ENCODE measurements at regions not wholly inside any gene's neighbourhood (a gene's known extent, or its start where the extent isn't known, plus 50 kb on each side); places are given as distances from the start of the nearest gene placed in this dataset.

GRCh38 chr16:51374790-51375189, 223.7 kb upstream of the SALL1 start:
- no peaks in the 10 kb centered on the region for H3K27me3 ChIP-seq (ENCODE audit: insufficient read depth, low read length)
- H3K4me3 ChIP-seq (ENCODE audit: low read length), result no peak overlapping the region
- H3K9me3 ChIP-seq (ENCODE audit: insufficient read depth, low read depth, low read length), result no peaks in the 10 kb centered on the region
- H3K4me1 ChIP-seq (ENCODE audit: insufficient read depth, low read length), result no peaks in the 10 kb centered on the region
- no peak overlapping the region for H3K9ac ChIP-seq (ENCODE audit: low read depth, low read length)
- H3K27ac ChIP-seq (ENCODE audit: low read length), result no peak overlapping the region
- H3K36me3 ChIP-seq (ENCODE audit: insufficient read depth, low read depth, low read length), result no peaks in the 10 kb centered on the region

DNA sequence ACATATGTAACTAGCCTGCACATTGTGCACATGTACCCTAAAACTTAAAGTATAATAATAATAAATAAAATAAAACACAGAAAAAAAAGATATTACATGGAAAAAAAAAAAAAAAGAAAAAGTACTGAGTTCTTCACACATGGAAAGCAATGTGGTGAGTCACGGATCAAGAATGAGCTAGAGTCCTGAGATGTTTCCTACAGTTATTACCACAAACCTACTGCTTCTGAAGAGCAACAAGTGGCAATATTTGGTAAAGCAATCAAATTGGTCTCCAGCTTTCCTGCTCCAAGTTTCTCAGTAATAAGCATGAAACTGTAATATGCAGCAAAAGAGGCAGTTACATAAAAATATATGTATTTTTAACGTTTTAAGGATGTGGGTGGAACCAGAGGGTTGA, 223.3 kb upstream of the SALL1 start:
- no peaks in the 10 kb centered on the region for H3K36me3 ChIP-seq (ENCODE audit: insufficient read depth, low read depth, low read length)

DNA sequence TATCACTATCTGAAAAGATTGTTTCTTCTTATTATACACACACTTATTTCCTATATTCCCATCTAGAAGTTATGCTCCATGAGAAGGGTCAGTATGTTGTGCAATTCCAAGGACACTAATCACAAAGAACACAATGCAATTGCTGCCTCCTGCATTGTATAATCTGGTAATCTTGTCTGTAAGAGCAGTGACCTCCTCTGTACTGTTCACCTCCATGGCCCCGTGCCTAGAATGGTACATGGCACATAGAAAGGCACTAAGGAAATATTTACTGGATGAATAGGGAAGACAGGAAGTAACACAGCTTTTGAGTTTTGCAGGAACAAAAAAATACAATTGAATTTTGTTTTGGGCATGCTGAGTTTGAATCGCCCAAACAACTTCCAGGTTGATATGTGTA, 214.6 kb upstream of the SALL1 start:
- H3K9ac ChIP-seq (ENCODE audit: low read depth, low read length), result no peak overlapping the region
- no peaks in the 10 kb centered on the region; the same call in 1 of the 2 replicates for H3K27me3 ChIP-seq (ENCODE audit: insufficient read depth, low read length)
- H3K9me3 ChIP-seq (ENCODE audit: insufficient read depth, low read depth, low read length), result no peaks in the 10 kb centered on the region
- no peaks in the 10 kb centered on the region for H3K4me1 ChIP-seq (ENCODE audit: insufficient read depth, low read length)
- no peak overlapping the region for H3K4me3 ChIP-seq (ENCODE audit: low read length)
- no peaks in the 10 kb centered on the region for H3K36me3 ChIP-seq (ENCODE audit: insufficient read depth, low read depth, low read length)
- no peak overlapping the region for H3K27ac ChIP-seq (ENCODE audit: low read length)

More for the DNA sequence above, 223.3 kb upstream of the SALL1 start:
- no peak overlapping the region for H3K9ac ChIP-seq (ENCODE audit: low read depth, low read length)
- no peaks in the 10 kb centered on the region for H3K27me3 ChIP-seq (ENCODE audit: insufficient read depth, low read length)
- no peaks in the 10 kb centered on the region for H3K9me3 ChIP-seq (ENCODE audit: insufficient read depth, low read depth, low read length)
- H3K27ac ChIP-seq (ENCODE audit: low read length), result no peak overlapping the region
- H3K4me1 ChIP-seq (ENCODE audit: insufficient read depth, low read length), result no peaks in the 10 kb centered on the region
- H3K4me3 ChIP-seq (ENCODE audit: low read length), result no peak overlapping the region

DNA sequence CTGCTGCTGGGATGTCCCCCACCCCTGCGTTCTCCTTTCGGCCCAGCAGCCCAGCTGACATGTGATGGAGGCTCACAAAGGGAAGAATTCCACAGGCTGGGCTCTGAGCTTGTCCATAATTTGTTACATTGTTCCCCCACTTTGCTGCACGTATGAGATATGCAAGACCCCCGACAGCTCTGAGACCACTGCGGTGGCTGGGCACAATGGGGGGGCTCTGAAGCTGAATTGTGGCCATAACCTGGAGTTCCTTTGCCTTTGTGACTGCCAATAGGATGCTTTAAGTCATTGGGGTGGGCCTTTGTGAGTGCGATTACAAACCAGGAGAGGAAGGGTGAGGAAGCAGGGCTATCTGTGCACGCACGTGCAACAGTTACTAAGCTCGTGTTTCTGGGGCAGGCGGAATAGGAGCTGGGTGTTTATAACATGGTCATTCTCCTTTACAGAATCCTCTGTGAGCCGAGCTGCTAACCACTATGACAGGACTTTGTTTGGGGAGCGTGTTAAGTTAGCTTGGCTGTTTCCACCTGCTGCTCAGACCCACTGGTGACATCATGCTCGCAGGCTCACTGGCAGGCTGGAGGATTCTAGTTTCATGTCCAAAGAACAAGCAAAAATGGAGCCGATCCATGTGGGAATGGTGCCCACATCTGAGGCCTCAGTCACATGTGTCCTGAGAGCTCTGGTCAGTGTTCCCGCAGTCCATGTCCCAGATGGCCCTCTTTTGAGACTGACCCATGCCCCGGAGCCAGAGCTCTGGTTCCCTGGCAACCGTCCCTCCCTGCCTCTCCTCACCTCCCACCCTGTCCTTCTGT, 208.3 kb upstream of the SALL1 start:
- no peak overlapping the region for H3K27ac ChIP-seq (ENCODE audit: low read length)
- H3K4me3 ChIP-seq (ENCODE audit: low read length), result no peak overlapping the region
- H3K27me3 ChIP-seq (ENCODE audit: insufficient read depth, low read length), result peaks cover 5% of the 10 kb centered on the region; the same call in 1 of the 2 replicates
- H3K36me3 ChIP-seq (ENCODE audit: insufficient read depth, low read depth, low read length), result no peaks in the 10 kb centered on the region
- no peaks in the 10 kb centered on the region for H3K9me3 ChIP-seq (ENCODE audit: insufficient read depth, low read depth, low read length)
- peak overlapping the region; percentile 47 for H3K9ac ChIP-seq (ENCODE audit: low read depth, low read length)
- peaks cover 28% of the 10 kb centered on the region; the same call in 1 of the 2 replicates for H3K4me1 ChIP-seq (ENCODE audit: insufficient read depth, low read length)

- Histone ChIP-seq H3K36me3 (ENCODE audit: insufficient read depth, low read depth, low read length) (no peaks in the 10 kb centered on the region), H3K27me3 (ENCODE audit: insufficient read depth, low read length) (peaks cover 5% of the 10 kb centered on the region; the same call in 1 of the 2 replicates), H3K9me3 (ENCODE audit: insufficient read depth, low read depth, low read length) (no peaks in the 10 kb centered on the region), H3K4me1 (ENCODE audit: insufficient read depth, low read length) (peaks cover 28% of the 10 kb centered on the region; the same call in 1 of the 2 replicates), H3K4me3 (ENCODE audit: low read length) (no peak overlapping the region), H3K9ac (ENCODE audit: low read depth, low read length) (no peak overlapping the region), H3K27ac (ENCODE audit: low read length) (no peak overlapping the region)
Observed at GRCh38 chr16:51357839-51358238, 206.8 kb upstream of the SALL1 start.

DNA sequence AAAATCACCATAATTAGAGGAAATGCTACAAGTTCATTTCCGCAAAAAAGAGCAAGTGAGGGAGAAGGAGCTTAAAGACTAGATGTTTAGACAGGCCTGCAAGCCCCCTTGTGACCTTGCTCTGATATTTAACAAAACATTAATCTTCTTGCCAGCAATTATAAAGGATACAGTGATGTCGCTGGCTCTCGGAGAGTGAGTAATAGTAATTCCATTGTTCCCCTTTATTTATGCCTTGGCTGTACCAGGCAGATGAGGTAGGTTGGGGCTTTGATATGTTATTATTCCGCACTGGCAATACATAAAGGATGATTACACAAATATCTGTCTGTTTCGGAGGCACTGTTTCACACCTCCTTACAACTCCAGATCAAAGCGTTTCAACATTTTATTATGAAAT, 204.8 kb upstream of the SALL1 start:
- Histone ChIP-seq H3K27me3 (ENCODE audit: insufficient read depth, low read length) (peaks cover 5% of the 10 kb centered on the region; the same call in 1 of the 2 replicates), H3K9me3 (ENCODE audit: insufficient read depth, low read depth, low read length) (no peaks in the 10 kb centered on the region), H3K4me1 (ENCODE audit: insufficient read depth, low read length) (peaks cover 28% of the 10 kb centered on the region; the same call in 1 of the 2 replicates), H3K27ac (ENCODE audit: low read length) (no peak overlapping the region), H3K36me3 (ENCODE audit: insufficient read depth, low read depth, low read length) (no peaks in the 10 kb centered on the region), H3K4me3 (ENCODE audit: low read length) (no peak overlapping the region), H3K9ac (ENCODE audit: low read depth, low read length) (no peak overlapping the region)

GRCh38 chr16:51355195-51355594, 204.1 kb upstream of the SALL1 start:
- no peak overlapping the region for H3K27ac ChIP-seq (ENCODE audit: low read length)
- peaks cover 28% of the 10 kb centered on the region; the same call in 1 of the 2 replicates for H3K4me1 ChIP-seq (ENCODE audit: insufficient read depth, low read length)
- no peak overlapping the region for H3K4me3 ChIP-seq (ENCODE audit: low read length)
- no peaks in the 10 kb centered on the region for H3K36me3 ChIP-seq (ENCODE audit: insufficient read depth, low read depth, low read length)
- peaks cover 5% of the 10 kb centered on the region; the same call in 1 of the 2 replicates for H3K27me3 ChIP-seq (ENCODE audit: insufficient read depth, low read length)
- no peak overlapping the region for H3K9ac ChIP-seq (ENCODE audit: low read depth, low read length)
- H3K9me3 ChIP-seq (ENCODE audit: insufficient read depth, low read depth, low read length), result no peaks in the 10 kb centered on the region

GRCh38 chr16:51353055-51353454, 202.0 kb upstream of the SALL1 start:
- no peaks in the 10 kb centered on the region for H3K36me3 ChIP-seq (ENCODE audit: insufficient read depth, low read depth, low read length)
- peaks cover 11% of the 10 kb centered on the region; the same call in 1 of the 2 replicates for H3K4me1 ChIP-seq (ENCODE audit: insufficient read depth, low read length)
- peaks cover 5% of the 10 kb centered on the region; the same call in 1 of the 2 replicates for H3K27me3 ChIP-seq (ENCODE audit: insufficient read depth, low read length)
- no peak overlapping the region for H3K4me3 ChIP-seq (ENCODE audit: low read length)
- no peak overlapping the region for H3K27ac ChIP-seq (ENCODE audit: low read length)
- H3K9me3 ChIP-seq (ENCODE audit: insufficient read depth, low read depth, low read length), result no peaks in the 10 kb centered on the region
- H3K9ac ChIP-seq (ENCODE audit: low read depth, low read length), result no peak overlapping the region

DNA sequence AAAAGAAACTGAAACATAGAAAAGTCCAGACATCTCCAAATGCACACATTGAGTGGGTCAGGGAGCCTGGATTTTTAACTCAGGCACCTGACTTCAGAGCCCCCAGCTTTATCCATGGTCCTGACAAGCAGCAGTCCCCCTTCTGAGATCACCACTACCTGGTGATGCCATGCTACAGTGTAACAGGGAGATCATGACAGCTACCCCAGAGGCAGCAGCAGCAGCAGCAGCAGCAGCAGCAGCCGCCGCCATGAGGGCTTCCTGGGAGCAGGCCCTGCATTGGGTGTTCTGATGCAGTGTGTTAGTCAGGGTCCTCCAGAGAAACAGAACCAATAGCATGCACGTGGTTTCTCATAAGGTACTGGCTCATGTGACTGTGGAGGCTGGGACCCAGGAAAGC, 198.6 kb upstream of the SALL1 start:
- no peaks in the 10 kb centered on the region for H3K27me3 ChIP-seq (ENCODE audit: insufficient read depth, low read length)
- no peaks in the 10 kb centered on the region for H3K9me3 ChIP-seq (ENCODE audit: insufficient read depth, low read depth, low read length)
- no peak overlapping the region for H3K27ac ChIP-seq (ENCODE audit: low read length)
- H3K9ac ChIP-seq (ENCODE audit: low read depth, low read length), result no peak overlapping the region
- no peaks in the 10 kb centered on the region for H3K36me3 ChIP-seq (ENCODE audit: insufficient read depth, low read depth, low read length)
- no peak overlapping the region for H3K4me3 ChIP-seq (ENCODE audit: low read length)
- no peaks in the 10 kb centered on the region for H3K4me1 ChIP-seq (ENCODE audit: insufficient read depth, low read length)

DNA sequence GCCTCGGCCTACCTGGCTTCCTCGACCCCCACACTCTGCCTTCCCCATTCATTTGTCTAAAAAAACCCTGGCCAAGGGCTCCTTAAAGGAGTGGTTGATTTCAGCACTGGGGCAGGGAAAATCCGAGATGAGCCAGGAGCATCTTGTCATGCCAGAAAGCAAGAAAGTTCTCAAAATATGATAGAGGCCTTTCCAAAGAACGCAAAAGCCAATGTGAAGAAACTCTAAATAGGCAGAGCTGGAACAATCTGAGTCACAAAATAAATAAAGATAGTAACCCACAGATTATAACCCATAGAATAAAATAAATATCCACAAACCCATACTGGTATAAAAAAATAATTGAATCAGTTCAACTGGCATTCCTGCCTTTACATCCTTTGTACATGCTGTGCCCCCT, 192.3 kb upstream of the SALL1 start:
- Histone ChIP-seq H3K9ac (ENCODE audit: low read depth, low read length) (no peak overlapping the region), H3K4me3 (ENCODE audit: low read length) (no peak overlapping the region), H3K9me3 (ENCODE audit: insufficient read depth, low read depth, low read length) (no peaks in the 10 kb centered on the region), H3K4me1 (ENCODE audit: insufficient read depth, low read length) (no peaks in the 10 kb centered on the region), H3K27ac (ENCODE audit: low read length) (no peak overlapping the region), H3K36me3 (ENCODE audit: insufficient read depth, low read depth, low read length) (no peaks in the 10 kb centered on the region), H3K27me3 (ENCODE audit: insufficient read depth, low read length) (no peaks in the 10 kb centered on the region)

DNA sequence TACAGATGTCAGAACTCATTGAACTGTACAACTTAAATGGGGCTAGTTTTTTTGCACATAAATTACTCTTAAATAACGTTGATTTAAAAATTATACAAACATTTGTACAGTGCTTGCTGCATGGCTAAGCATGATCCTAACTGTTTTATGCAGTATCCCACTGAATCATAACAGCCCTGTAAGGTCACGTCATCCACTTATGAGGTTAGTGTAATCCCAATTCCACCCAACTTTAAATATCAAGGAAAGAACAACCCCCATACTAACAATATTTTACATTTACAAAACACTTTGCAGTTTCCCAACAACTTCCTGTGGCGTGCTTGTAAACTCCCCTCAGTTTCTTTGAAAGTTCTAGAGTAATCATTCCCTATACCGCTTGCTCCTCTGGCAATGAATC, 190.1 kb upstream of the SALL1 start:
- Histone ChIP-seq H3K36me3 (ENCODE audit: insufficient read depth, low read depth, low read length) (no peaks in the 10 kb centered on the region), H3K9me3 (ENCODE audit: insufficient read depth, low read depth, low read length) (no peaks in the 10 kb centered on the region), H3K9ac (ENCODE audit: low read depth, low read length) (no peak overlapping the region), H3K4me1 (ENCODE audit: insufficient read depth, low read length) (no peaks in the 10 kb centered on the region), H3K27ac (ENCODE audit: low read length) (no peak overlapping the region), H3K27me3 (ENCODE audit: insufficient read depth, low read length) (no peaks in the 10 kb centered on the region), H3K4me3 (ENCODE audit: low read length) (no peak overlapping the region)

DNA sequence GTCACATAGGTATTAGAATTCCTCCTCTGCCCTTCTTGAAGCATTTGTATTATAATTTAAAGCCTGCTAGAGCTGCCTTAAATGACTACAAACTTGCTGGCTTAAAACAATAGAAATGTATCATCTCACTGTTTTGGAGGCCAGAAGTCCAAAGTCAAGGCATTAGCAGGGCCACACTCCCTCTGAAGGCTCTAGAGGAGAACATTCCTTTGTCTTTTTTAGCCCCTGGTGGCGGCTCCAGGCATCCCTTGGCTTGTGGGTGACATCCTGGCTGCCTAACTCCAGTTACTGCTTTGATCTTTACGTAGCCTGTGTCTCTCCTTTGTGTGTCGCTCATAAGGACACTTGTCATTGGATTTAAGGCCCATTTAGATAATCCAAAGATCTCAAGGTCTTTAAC, 186.6 kb upstream of the SALL1 start:
- no peaks in the 10 kb centered on the region for H3K27me3 ChIP-seq (ENCODE audit: insufficient read depth, low read length)
- H3K9ac ChIP-seq (ENCODE audit: low read depth, low read length), result no peak overlapping the region
- no peaks in the 10 kb centered on the region for H3K4me1 ChIP-seq (ENCODE audit: insufficient read depth, low read length)
- H3K36me3 ChIP-seq (ENCODE audit: insufficient read depth, low read depth, low read length), result no peaks in the 10 kb centered on the region
- H3K4me3 ChIP-seq (ENCODE audit: low read length), result no peak overlapping the region
- no peak overlapping the region for H3K27ac ChIP-seq (ENCODE audit: low read length)
- no peaks in the 10 kb centered on the region for H3K9me3 ChIP-seq (ENCODE audit: insufficient read depth, low read depth, low read length)
